ENCODE measurements at regions not wholly inside any gene's neighbourhood (a gene's known extent, or its start where the extent isn't known, plus 50 kb on each side); places are given as distances from the start of the nearest gene placed in this dataset.

DNA sequence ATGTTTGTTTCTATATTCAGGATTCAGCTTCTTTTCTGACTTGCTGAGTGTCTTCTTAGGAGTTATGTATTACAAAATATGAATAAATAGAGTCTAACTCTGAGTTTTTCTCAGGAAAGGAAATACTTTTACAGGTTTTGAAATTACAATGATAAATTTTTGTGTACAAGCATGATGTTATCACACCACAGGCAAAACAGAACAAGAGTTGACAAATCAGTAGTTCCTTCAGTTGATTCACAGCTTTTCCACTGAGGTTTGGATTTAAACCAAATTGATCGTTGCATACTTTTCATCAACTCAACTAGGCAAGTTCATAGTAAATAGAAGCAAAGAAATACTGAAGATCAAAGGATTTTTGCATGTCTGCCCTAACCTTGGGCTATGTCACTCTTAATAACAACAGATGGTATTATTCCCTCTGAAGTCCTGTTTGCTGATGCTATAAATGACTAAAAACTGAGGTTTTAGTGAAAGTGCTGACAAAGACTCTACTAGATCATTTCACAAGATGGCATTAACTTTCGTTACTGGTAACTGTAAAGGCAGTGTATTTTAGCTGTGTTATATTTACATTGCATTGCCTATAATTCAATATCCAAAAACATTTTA is 520.2 kb downstream of the FLRT2 start:
- H3K9me3 ChIP-seq: no peaks in the 10 kb centered on the region
- no peak overlapping the region for H3K4me3 ChIP-seq
- no peak for DNase-seq
- H3K27me3 ChIP-seq: no peaks in the 10 kb centered on the region
- no peaks in the 10 kb centered on the region for H3K36me3 ChIP-seq

DNA sequence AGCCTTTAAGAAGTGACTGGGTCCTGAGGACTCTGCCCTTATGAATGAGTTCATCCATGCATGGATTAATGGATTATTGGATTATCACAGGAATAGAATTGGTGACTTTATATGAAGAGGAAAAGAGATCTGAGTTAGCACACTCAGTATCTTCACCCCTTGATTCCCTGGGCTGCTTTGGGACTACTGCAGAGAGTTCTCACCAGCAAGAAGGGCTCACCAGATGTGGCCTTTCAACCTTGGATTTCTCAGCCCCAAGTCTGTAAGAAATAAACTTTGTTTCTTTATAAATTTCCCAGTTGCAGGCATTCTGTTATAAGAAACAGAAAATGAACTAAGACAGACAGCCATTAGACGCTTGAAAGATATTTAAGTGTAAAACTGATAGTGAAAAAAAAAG is 509.2 kb downstream of the FLRT2 start:
- no peaks in the 10 kb centered on the region for H3K27me3 ChIP-seq
- no peaks in the 10 kb centered on the region for H3K9me3 ChIP-seq
- no peak overlapping the region for H3K4me3 ChIP-seq
- DNase-seq: no peak
- no peaks in the 10 kb centered on the region for H3K36me3 ChIP-seq

DNA sequence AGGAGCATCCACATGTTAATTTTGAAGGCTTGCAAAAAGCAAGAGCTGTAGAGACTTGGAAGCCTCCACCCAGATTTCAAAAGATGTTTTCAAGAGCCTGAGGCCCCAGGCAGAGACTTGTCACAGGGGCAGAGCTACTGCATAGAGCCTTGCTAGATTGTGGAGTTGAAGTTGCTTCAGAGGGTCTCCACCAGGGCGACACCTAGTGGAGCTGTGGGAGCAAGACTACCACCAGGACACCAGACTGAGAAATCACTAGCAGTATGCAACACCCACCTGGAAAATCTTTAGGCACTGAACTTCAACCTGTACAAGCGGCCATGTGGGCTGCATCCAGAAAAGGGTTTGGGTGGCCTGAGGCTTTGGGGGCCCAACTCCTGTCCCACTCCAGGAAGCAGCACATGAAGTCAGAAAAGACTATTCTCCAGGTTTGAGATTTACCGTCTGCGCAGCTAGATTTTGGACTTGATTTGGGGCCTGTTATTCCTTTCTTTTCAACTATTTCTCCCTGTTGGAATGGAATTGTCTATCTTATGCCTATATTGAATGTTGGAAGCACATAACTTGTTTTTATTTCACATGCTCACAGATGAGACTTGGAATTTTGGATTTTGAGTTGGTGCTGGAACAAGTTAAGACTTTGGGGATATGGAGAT is 508.6 kb downstream of the FLRT2 start:
- peak; percentile 3 for DNase-seq
- Histone ChIP-seq H3K9me3 (no peaks in the 10 kb centered on the region), H3K4me3 (no peak overlapping the region), H3K27me3 (no peaks in the 10 kb centered on the region), H3K36me3 (no peaks in the 10 kb centered on the region)

DNA sequence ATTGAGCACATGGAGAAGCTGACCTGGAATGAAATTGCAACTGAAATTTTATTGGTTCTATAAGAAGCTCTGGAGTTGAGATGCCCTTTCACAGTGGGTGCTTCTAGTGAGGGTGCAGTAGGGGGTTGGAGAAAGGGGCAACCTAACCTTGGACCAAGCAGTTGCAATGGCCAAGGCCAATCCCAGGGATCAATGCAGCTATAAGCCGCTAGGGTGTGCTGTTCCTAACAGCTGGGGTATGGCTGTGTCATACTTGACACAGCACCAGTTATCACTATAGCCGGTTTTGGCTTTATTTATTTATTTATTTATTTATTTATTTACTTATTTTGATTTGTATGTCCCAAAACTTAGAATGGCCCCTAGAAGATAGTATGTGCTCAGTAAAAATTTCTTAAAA is 505.9 kb downstream of the FLRT2 start:
- H3K27me3 ChIP-seq: no peaks in the 10 kb centered on the region
- no peak overlapping the region for H3K4me3 ChIP-seq
- no peak for DNase-seq
- H3K9me3 ChIP-seq: no peaks in the 10 kb centered on the region
- no peaks in the 10 kb centered on the region for H3K36me3 ChIP-seq

DNA sequence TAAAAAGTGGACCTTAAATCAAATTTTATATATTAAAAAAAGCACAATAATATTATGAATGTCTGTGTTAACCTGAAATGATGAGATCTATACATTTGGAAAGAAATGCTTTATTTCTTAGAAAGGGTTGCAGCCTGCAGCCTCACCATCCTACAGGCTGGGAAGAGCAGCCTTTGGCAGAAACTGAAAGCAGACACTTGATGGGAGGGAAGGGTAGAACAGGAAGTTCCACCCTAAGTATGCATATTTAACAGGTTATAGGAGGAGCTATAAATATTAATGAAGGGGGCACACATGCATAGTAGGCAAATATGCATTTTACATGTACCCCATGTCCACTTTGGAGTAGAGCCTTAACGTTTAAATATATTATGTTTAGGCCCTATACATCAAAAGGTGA is 498.0 kb downstream of the FLRT2 start:
- Histone ChIP-seq H3K27me3 (no peaks in the 10 kb centered on the region), H3K36me3 (no peaks in the 10 kb centered on the region), H3K4me3 (no peak overlapping the region), H3K9me3 (no peaks in the 10 kb centered on the region)
- DNase-seq: no peak

DNA sequence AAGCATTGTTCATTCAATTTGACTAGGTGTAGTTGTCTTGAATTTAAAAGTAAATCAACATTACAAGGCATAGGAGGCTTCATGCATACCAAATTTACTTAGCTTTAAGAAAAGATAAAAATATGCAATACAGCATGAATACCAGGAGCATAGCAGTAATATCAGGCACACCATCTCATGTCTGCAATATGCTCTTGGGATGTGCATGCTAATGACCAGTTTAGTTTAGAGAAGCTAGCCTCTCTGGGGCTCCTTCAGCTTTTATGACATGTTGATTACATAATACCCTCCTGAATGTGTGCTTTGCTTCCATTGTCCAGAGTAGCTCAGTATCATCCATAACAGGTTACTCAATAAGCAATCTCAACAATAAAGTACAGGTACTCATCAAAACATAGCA is 497.2 kb downstream of the FLRT2 start:
- H3K36me3 ChIP-seq: no peaks in the 10 kb centered on the region
- H3K27me3 ChIP-seq: no peaks in the 10 kb centered on the region
- H3K9me3 ChIP-seq: no peaks in the 10 kb centered on the region
- H3K4me3 ChIP-seq: no peak overlapping the region
- DNase-seq: no peak

DNA sequence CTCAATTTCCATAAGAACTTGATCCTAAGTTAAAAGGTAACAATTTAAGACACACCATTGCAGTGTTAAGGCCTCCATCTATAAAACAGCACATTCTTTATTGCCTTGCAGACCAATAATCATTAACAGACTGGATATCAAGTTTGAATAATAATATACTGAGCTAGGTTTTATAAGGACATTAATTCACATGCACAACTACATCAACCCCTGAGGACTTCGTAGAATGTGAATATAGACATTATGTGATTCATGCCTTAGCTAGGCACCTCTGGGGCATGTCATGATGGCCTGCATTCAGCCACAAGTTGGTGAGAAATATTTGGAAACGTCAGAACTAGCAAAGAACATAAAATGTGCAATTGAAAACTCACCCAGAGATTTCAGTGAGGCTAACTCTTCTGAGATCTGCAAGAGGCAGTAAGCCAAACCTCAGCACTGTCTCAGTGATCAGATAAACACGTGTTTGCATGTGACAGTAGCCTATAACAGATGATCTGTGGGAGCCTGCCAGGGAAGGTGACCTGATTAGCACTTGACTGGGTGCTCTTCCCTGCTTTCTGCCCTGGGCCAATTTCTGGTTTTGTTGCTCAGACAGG is 492.2 kb downstream of the FLRT2 start:
- Histone ChIP-seq H3K4me3 (no peak overlapping the region), H3K9me3 (no peaks in the 10 kb centered on the region), H3K27me3 (no peaks in the 10 kb centered on the region), H3K36me3 (no peaks in the 10 kb centered on the region)
- DNase-seq: no peak

DNA sequence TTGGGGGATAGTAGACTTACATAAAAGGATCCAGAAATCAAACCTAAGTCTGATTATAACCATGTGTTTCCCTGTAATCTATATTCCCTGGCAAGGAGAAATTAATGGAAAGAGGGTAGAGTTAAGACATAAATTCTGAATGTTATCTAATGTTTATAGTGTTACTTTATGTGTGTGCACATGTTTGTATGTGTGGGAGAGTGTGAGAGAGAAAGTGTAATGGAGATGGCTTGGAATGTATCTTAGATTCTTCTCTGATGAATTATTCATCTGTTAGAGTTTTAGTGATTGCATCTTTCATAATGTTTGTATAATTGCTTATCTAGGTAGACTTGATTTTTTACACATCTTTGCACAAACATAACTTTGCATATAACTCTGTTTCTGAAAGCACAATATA is 490.9 kb downstream of the FLRT2 start:
- H3K4me3 ChIP-seq: no peak overlapping the region
- H3K9me3 ChIP-seq: no peaks in the 10 kb centered on the region
- H3K27me3 ChIP-seq: no peaks in the 10 kb centered on the region
- no peak for DNase-seq
- no peaks in the 10 kb centered on the region for H3K36me3 ChIP-seq

DNA sequence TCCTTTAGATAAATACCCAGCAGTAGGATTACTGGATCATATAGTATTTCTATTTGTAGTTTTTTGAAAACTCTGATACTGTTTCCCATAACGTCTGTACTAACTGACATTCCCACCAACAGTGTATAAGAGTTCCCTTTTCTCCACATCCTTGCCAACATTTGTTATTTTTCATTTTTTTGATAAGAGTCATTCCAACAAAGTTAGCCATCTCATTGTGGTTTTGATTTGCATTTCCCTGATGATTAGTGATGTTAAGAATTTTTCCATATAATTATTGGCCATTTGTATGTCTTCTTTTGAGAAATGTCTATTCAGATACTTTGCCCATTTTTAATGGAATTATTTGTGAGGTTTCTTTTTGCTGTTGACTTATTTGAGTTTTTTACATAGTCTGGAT is 486.0 kb downstream of the FLRT2 start:
- H3K27me3 ChIP-seq: no peaks in the 10 kb centered on the region
- no peak overlapping the region for H3K4me3 ChIP-seq
- no peaks in the 10 kb centered on the region for H3K36me3 ChIP-seq
- no peak for DNase-seq
- H3K9me3 ChIP-seq: no peaks in the 10 kb centered on the region

DNA sequence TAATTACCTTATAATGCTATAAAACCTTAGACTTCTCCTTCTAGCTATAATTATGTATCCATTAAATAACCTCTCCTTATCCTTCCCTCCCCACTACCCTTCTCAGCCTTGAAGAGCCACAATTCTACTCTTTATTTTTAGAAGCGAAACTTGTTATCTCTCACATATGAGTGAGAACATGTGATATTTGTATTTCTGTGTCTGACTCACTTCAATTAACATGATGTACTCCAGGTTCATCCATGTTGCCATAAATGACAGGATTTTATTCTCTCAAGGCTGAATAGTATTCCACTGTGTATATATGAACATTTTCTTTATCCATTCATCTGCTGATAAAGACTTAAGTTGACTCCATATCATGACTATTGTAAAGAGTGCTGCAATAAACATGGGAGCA is 485.6 kb downstream of the FLRT2 start:
- no peak for DNase-seq
- Histone ChIP-seq H3K9me3 (no peaks in the 10 kb centered on the region), H3K36me3 (no peaks in the 10 kb centered on the region), H3K4me3 (no peak overlapping the region), H3K27me3 (no peaks in the 10 kb centered on the region)

DNA sequence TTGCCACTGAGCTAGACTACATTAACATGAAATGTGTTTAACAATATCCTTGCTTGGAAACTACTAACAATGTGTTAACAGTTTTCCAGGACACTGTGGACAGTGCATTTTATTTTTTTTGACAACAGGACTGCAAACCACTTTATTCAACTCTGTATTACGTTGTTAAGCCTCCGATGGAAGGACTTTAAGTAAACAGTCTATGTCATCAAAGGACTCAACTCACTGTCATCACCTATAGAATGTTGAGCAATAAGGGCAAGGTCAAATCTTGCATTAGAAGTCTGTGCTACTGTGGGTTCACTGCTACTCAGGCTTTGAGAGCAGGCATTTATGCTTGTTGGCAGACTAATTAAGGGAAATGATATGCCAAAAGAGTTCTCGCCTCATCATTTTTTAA is 483.7 kb downstream of the FLRT2 start:
- Histone ChIP-seq H3K9me3 (no peaks in the 10 kb centered on the region), H3K36me3 (no peaks in the 10 kb centered on the region), H3K27me3 (no peaks in the 10 kb centered on the region), H3K4me3 (no peak overlapping the region)
- DNase-seq: no peak

DNA sequence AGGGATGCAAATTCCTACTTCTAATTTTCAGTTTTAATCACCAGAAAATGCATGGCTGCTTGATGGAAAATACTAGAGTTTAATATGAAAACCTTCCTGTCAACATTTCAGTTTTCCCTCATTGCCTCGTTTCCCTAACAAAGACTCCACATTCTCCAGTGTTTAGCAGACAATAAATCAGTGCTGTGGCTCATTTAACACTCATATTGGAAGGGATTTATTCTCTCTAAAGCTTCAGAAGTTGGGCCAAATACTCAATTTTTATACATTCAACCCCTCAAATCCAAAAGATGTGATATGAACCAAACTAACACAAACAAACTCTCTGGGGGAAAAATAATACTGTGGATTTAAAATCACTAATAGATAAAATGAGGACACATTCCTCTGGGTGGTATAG is 482.5 kb downstream of the FLRT2 start:
- Histone ChIP-seq H3K9me3 (no peaks in the 10 kb centered on the region), H3K4me3 (no peak overlapping the region), H3K36me3 (no peaks in the 10 kb centered on the region), H3K27me3 (no peaks in the 10 kb centered on the region)
- DNase-seq: no peak

DNA sequence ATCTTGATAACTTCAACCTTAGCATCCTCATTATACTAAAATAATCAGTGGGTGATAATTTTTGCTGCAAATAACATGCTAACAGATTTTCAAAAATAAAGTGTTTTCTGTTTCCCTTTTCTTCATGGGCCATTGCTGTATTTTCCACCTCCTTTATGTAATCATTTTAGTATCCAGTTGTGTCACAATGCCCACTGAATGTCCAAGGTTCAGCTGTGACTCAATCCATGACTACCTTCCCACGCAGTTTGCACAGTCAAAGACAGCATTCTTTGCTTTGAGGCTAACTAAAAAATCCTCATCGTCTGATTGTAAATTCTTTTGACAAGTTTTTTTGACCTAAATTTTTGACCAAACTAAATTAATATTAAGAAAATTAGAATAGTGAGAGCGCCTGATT is 474.1 kb downstream of the FLRT2 start:
- no peaks in the 10 kb centered on the region for H3K36me3 ChIP-seq
- H3K27me3 ChIP-seq: no peaks in the 10 kb centered on the region
- no peak overlapping the region for H3K4me3 ChIP-seq
- no peak for DNase-seq
- no peaks in the 10 kb centered on the region for H3K9me3 ChIP-seq

DNA sequence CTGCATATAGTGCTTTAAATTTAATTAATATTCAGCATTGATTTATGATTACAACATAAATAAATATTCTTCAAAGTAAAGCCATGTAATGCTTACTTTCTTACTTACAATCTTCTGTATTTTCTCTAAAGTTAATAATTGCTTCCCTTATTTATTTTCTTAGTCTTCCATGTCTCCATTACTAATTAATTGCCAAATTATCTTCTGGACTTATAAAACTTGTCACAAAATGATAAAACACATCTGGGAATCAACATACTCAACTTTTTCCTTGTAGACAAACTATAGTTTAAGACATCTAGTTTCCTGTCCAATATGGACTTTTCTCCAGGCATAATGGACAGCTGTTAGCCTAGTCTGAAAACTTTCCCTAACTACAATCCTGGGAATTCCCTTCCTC is 466.6 kb downstream of the FLRT2 start:
- H3K9me3 ChIP-seq: no peaks in the 10 kb centered on the region
- H3K4me3 ChIP-seq: no peak overlapping the region
- H3K36me3 ChIP-seq: no peaks in the 10 kb centered on the region
- DNase-seq: no peak
- H3K27me3 ChIP-seq: no peaks in the 10 kb centered on the region

DNA sequence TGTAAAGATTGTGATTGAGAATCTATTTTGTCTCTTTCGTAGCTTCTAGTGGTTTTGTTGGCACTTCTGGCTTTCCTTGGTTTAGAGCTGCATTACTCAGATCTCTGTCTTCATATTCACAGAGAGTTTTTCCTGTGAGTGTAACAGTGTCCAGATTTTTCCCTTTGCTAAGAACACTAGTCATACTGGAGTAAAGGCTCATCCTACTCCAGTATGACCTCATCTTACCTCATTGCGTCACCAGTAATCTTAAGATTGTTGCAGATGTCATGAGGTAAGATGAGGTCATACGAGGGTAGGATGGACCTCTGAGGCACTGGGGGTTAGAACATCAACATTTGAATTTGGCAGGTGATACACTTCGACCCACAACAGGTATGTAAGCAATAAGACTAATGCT is 461.2 kb downstream of the FLRT2 start:
- no peak for DNase-seq
- Histone ChIP-seq H3K36me3 (no peaks in the 10 kb centered on the region), H3K4me3 (no peak overlapping the region), H3K9me3 (no peaks in the 10 kb centered on the region), H3K27me3 (no peaks in the 10 kb centered on the region)

DNA sequence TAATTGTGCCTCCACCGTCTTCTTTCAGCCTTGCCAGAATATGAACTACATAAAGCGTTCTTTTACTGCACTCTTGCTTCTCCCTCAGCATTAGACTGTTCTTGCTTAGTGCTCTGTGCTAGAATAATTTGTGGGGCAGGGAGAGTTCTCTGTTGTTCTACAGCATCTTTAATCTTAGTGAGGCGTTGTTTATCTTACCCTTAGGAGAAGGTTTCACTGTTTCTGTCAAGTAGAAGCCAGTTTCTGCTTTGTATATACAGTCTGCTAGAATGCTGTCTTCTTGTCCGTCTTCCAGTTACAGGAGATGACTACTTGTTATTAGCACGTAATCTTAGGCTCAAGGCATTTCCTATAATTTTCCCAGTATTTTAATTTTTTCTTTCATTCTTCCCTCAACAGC is 458.0 kb downstream of the FLRT2 start:
- H3K4me3 ChIP-seq: no peak overlapping the region
- no peaks in the 10 kb centered on the region for H3K27me3 ChIP-seq
- DNase-seq: no peak
- no peaks in the 10 kb centered on the region for H3K36me3 ChIP-seq
- no peaks in the 10 kb centered on the region for H3K9me3 ChIP-seq

DNA sequence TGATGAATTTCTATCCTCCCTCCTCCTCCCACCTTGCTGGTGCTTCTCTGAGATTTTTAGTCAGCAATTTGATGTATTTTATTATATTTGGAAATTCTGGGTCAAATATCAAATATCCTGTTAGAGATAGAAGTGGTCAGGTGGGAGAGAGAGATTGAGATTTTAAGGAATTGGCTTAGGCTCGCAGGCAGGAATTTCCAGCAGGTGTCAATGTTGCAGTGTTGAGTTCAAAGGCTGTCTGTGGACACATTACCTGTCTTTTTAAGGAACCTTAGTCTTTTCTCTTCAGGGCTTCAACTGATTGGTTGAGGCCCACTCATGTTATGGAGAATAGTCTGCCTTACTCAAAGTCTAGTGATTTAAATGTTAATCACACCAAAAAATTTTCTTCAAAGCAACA is 457.3 kb downstream of the FLRT2 start:
- Histone ChIP-seq H3K9me3 (no peaks in the 10 kb centered on the region), H3K27me3 (no peaks in the 10 kb centered on the region), H3K36me3 (no peaks in the 10 kb centered on the region), H3K4me3 (no peak overlapping the region)
- DNase-seq: no peak

DNA sequence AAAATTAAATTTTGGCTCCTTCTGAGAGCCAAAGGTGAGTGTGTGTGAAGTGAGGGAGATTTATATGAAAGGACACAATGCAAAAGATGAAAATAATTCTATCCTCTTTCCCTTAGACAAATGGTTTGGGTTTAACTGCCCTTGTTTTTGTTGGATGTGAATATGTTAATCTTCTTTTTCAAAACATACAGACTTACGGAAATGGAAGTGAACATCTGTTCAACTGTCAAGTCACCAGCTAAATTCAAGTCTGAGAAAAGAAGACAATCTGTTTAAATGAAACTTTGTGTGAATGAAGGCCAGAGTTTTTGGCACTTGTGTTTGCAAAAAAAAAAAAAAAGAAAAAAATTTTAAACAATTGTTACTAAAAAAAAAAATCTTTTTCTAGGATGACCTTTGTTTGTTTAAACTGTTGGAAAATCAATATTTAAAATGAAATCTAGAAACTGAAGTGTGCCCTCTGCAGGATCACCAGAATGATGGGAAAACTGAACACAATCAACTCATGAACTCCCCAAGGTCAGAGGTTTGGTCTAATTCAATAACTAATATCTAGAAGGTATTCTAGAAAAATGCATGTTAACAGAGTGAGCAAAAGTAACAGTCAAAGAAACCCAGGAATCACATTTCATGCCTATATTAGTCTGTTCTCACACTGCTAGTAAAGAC is 448.8 kb downstream of the FLRT2 start:
- Histone ChIP-seq H3K4me3 (no peak overlapping the region), H3K9me3 (no peaks in the 10 kb centered on the region), H3K27me3 (no peaks in the 10 kb centered on the region), H3K36me3 (no peaks in the 10 kb centered on the region)
- no peak for DNase-seq
